ENCODE measurements at regions not wholly inside any gene's neighbourhood (a gene's known extent, or its start where the extent isn't known, plus 50 kb on each side); places are given as distances from the start of the nearest gene placed in this dataset.
A peak's percentile ranks its signal among the peaks of the same experiment; 100 is the strongest.

- TF ChIP-seq RAD21 (IDR thresholded peaks at IDR 0.05; ENCODE audit: low read depth), result no peak
- TF ChIP-seq EP300 (IDR thresholded peaks at IDR 0.05; ENCODE audit: borderline replicate concordance), result no peak
- TF ChIP-seq YY1 (IDR thresholded peaks at IDR 0.05; ENCODE audit: low read depth), result no peak
- peak; percentile 42; the same call in 1 of the 2 replicates for TF ChIP-seq TEAD4 (IDR thresholded peaks at IDR 0.05)
- no peak for TF ChIP-seq CEBPB (IDR thresholded peaks at IDR 0.05)
- no peak for TF ChIP-seq TAF1 (IDR thresholded peaks at IDR 0.05; ENCODE audit: low read depth)
- TF ChIP-seq CREB1 (IDR thresholded peaks at IDR 0.05; ENCODE audit: low read depth), result no peak
- no peak for TF ChIP-seq EGR1 (IDR thresholded peaks at IDR 0.05)
- no peak for TF ChIP-seq MAX (IDR thresholded peaks at IDR 0.05)
Measured at GRCh38 chr3:42036483-42036823, 54.7 kb upstream of the TRAK1 start.
